GM12878 (cell line): ENCODE measurements at regions not wholly inside any gene's neighbourhood (a gene's known extent, or its start where the extent isn't known, plus 50 kb on each side); places are given as distances from the start of the nearest gene placed in this dataset.

Source experiments
- ATAC-seq: fragments of 200-7000 bp; cut with Tn5 transposase; 3 replicates; pipeline ENCODE4 v1.9.1; 2020; ENCODE audit warnings: mild to moderate bottlenecking, moderate library complexity
- BruUV-seq: library from RNA; stranded (reverse); fragments of 400-500 nt; replicated peaks from 2 replicates; lab custom pipeline; 2021; lab: Mats Ljungman, UMichigan
- CTCF ChIA-PET: fragments of 300-600 bp; sonication (Branson Sonifier 250); formaldehyde crosslinking; extraction: SDS; loops from one replicate; lab custom pipeline; 2021; ENCODE audit warnings: inconsistent platforms; lab: Yijun Ruan, JAX
- POLR2A ChIA-PET: fragments of 350-600 bp; formaldehyde crosslinking; extraction: SDS; loops from one replicate; lab custom pipeline; 2021; ENCODE audit warnings: inconsistent platforms; lab: Charles Lee
- RAD21 ChIA-PET: fragments of 300-600 bp; sonication (Branson Sonifier 250); formaldehyde crosslinking; loops from one replicate; lab custom pipeline; 2023; ENCODE audit warnings: antibody characterized with exemption; ENCODE audit not compliant: unreplicated experiment; lab: Charles Lee
- SMC1A ChIA-PET: fragments of 300-600 bp; sonication (Branson Sonifier 250); formaldehyde crosslinking; loops from one replicate; lab custom pipeline; 2023; ENCODE audit not compliant: unreplicated experiment, uncharacterized antibody; lab: Charles Lee
- DNase-seq: peaks from one replicate; pipeline ENCODE4 v3.0.0-alpha.2; 2011; ENCODE audit warnings: low read depth, low spot score
- FAIRE-seq: peaks from 3 replicates; lab custom pipeline; 2011; peaks lifted over from hg19 to GRCh38; lab: Jason Lieb, UNC
- H2AFZ ChIP-seq: 2 replicates; pipeline ENCODE4 v1.6.0; 2011; ENCODE audit warnings: low read depth, low read length, control low read depth; ENCODE audit not compliant: control insufficient read depth
- H3K27ac ChIP-seq: 2 replicates; pipeline ENCODE4 v1.5.1; 2011; ENCODE audit warnings: control low read depth; ENCODE audit not compliant: control insufficient read depth, insufficient read depth
- H3K27me3 ChIP-seq, 2 experiments: replicated peaks in 1 of 2; 2 replicates each; pipeline versions ENCODE4 v1.6.0 to v1.6.1; 2011; ENCODE audit warnings: low read length in 1 of 2; ENCODE audit not compliant: control insufficient read depth in 2 of 2, insufficient read depth in 2 of 2
- H3K36me3 ChIP-seq, 2 experiments: 2 replicates each; pipeline ENCODE4 v1.5.1; 2011; ENCODE audit warnings: low read length in 1 of 2; ENCODE audit not compliant: control insufficient read depth in 2 of 2, insufficient read depth in 2 of 2
- H3K4me1 ChIP-seq: 2 replicates; pipeline ENCODE4 v1.6.1; 2011; ENCODE audit warnings: mild to moderate bottlenecking, low read length, moderate library complexity, mixed read lengths; ENCODE audit not compliant: control insufficient read depth, insufficient read depth
- H3K4me2 ChIP-seq: 2 replicates; pipeline ENCODE4 v1.6.0; 2011; ENCODE audit warnings: control low read depth; ENCODE audit not compliant: control insufficient read depth, insufficient read depth
- H3K4me3 ChIP-seq: fragments of 200-600 bp; sonication (generic); 2 replicates; pipeline ENCODE4 v1.5.1; 2016
- H3K79me2 ChIP-seq: 2 replicates; pipeline ENCODE4 v1.6.0; 2011; ENCODE audit warnings: low read length; ENCODE audit not compliant: control insufficient read depth, insufficient read depth
- H3K9ac ChIP-seq: 2 replicates; pipeline ENCODE4 v1.8.0; 2011; ENCODE audit warnings: low read length, control low read depth, mixed read lengths; ENCODE audit not compliant: control insufficient read depth, insufficient read depth
- H3K9me3 ChIP-seq: replicated peaks from 3 replicates; pipeline ENCODE4 v1.5.1; 2011; ENCODE audit warnings: mild to moderate bottlenecking, low read length; ENCODE audit not compliant: control insufficient read depth, insufficient read depth
- H4K20me1 ChIP-seq: 2 replicates; pipeline ENCODE4 v1.6.0; 2011; ENCODE audit not compliant: control insufficient read depth, insufficient read depth
- ASH2L ChIP-seq: fragments of 300-600, 200-600 bp; sonication (generic); IDR thresholded peaks from 2 replicates; pipeline ENCODE4 v1.6.1; 2017; ENCODE audit warnings: low read depth, mild to moderate bottlenecking, borderline replicate concordance
- BRCA1 ChIP-seq: IDR thresholded peaks from 2 replicates; pipeline ENCODE4 v1.6.1; 2011; ENCODE audit warnings: low read depth, low read length, improper control_type of control experiment
- EED ChIP-seq: sonication (generic); IDR thresholded peaks from 2 replicates; pipeline ENCODE4 v1.6.1; 2016; ENCODE audit warnings: antibody characterized with exemption, low read depth
- HCFC1 ChIP-seq: fragments of 150-350 bp; IDR thresholded peaks from 2 replicates; pipeline ENCODE4 v1.6.1; 2014; ENCODE audit warnings: low read length
- HDAC6 ChIP-seq: fragments of 200-600 bp; sonication (generic); IDR thresholded peaks from one replicate; pipeline ENCODE4 v1.8.0; 2017; ENCODE audit warnings: antibody characterized with exemption; ENCODE audit not compliant: unreplicated experiment
- IKZF1 ChIP-seq: fragments of 450-650 bp; conservative IDR thresholded peaks from 2 replicates; pipeline ENCODE4 v1.6.1; 2017; ENCODE audit warnings: antibody characterized with exemption, mild to moderate bottlenecking
- MYB ChIP-seq: fragments of 150-350 bp; IDR thresholded peaks from 2 replicates; pipeline ENCODE4 v1.6.1; 2014; ENCODE audit warnings: mild to moderate bottlenecking, low read depth, low read length, borderline replicate concordance
- NFIC ChIP-seq: IDR thresholded peaks from 2 replicates; pipeline ENCODE4 v1.6.1; 2012; ENCODE audit warnings: low read depth, mild to moderate bottlenecking, inconsistent platforms, low read length, moderate library complexity
- NR2C2 ChIP-seq: IDR thresholded peaks from 2 replicates; pipeline ENCODE4 v1.6.1; 2011; ENCODE audit warnings: borderline replicate concordance, low read depth; ENCODE audit not compliant: control insufficient read depth, insufficient read length
- RBBP5 ChIP-seq: fragments of 200-600 bp; sonication (generic); conservative IDR thresholded peaks from 2 replicates; pipeline ENCODE4 v1.6.1; 2016
- SMAD1 ChIP-seq: fragments of 450-650 bp; IDR thresholded peaks from 2 replicates; pipeline ENCODE4 v1.6.1; 2018; ENCODE audit warnings: mild to moderate bottlenecking, low read depth; ENCODE audit not compliant: partially characterized antibody
- STAT3 ChIP-seq: IDR thresholded peaks from 2 replicates; pipeline ENCODE4 v1.6.1; 2011; ENCODE audit warnings: low read depth, low read length, improper control_type of control experiment
- SUPT20H ChIP-seq: IDR thresholded peaks from 2 replicates; pipeline ENCODE4 v1.6.1; 2011; ENCODE audit warnings: low read depth, mild to moderate bottlenecking, low read length, moderate library complexity, borderline replicate concordance; ENCODE audit not compliant: control insufficient read depth
- TCF12 ChIP-seq: IDR thresholded peaks from 2 replicates; pipeline ENCODE4 v1.6.1; 2011; ENCODE audit warnings: low read depth, mild to moderate bottlenecking, low read length
- WGBS: methylation state at CpG from one replicate; pipeline ENCODE4 v1.1.6; 2016; ENCODE audit warnings: low lambda C conversion rate; ENCODE audit not compliant: insufficient replicate concordance, insufficient coverage; ENCODE audit errors: missing lambda C conversion rate; 5-methylcytosine and 5-hydroxymethylcytosine counted together
- in situ Hi-C: fragments of 300-500 bp; cut with MboI; formaldehyde crosslinking; loops from 9 replicates; pipeline ENCODE4 v1.14.3; 2018; ENCODE audit warnings: mixed read lengths
- intact Hi-C: fragments of 100-400 bp; cut with micrococcal nuclease; formaldehyde crosslinking; loops from one replicate; pipeline ENCODE4 v1.14.2; 2022; ENCODE audit not compliant: unreplicated experiment
- TF ChIP-seq, protein P1 (sequence below): fragments of 450-650 bp; IDR thresholded peaks from 2 replicates; pipeline ENCODE4 v1.6.1; 2018; ENCODE audit warnings: mild to moderate bottlenecking, low read depth, moderate library complexity; ENCODE audit not compliant: partially characterized antibody
- TF ChIP-seq, protein P2 (sequence below): IDR thresholded peaks from 2 replicates; pipeline ENCODE4 v1.6.1; 2012; ENCODE audit warnings: low read depth, low read length, improper control_type of control experiment
- TF ChIP-seq, protein P3 (sequence below): fragments of 450-650 bp; formaldehyde crosslinking; IDR thresholded peaks from 2 replicates; pipeline ENCODE4 v1.4.0; 2020; ENCODE audit warnings: mild to moderate bottlenecking, moderate library complexity

DNA sequence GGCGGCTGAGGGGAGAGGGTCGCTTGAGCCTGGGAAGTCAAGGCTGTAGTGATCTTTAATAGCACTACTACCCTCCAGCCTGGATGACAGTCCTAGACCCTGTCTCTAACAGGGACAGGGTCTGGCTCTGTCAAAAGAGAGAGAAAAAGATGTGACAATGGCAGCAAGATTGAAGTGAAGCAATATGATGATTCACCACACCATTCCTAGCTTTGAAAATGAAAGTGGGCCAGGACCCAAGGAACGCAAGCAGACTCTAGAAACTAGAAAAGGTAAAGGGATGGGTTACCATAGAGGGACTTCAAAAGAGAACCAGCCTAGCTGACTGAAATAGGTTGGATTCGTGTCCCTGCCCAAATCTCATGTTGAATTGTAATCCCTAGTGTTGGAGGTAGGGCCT lies 426.9 kb downstream of the HTR1B start (continued):
- no peak for TF ChIP-seq MYB
- TF ChIP-seq, protein P1, sequence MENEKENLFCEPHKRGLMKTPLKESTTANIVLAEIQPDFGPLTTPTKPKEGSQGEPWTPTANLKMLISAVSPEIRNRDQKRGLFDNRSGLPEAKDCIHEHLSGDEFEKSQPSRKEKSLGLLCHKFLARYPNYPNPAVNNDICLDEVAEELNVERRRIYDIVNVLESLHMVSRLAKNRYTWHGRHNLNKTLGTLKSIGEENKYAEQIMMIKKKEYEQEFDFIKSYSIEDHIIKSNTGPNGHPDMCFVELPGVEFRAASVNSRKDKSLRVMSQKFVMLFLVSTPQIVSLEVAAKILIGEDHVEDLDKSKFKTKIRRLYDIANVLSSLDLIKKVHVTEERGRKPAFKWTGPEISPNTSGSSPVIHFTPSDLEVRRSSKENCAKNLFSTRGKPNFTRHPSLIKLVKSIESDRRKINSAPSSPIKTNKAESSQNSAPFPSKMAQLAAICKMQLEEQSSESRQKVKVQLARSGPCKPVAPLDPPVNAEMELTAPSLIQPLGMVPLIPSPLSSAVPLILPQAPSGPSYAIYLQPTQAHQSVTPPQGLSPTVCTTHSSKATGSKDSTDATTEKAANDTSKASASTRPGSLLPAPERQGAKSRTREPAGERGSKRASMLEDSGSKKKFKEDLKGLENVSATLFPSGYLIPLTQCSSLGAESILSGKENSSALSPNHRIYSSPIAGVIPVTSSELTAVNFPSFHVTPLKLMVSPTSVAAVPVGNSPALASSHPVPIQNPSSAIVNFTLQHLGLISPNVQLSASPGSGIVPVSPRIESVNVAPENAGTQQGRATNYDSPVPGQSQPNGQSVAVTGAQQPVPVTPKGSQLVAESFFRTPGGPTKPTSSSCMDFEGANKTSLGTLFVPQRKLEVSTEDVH = no peak
- TF ChIP-seq ASH2L = no peak
- TF ChIP-seq SUPT20H = no peak
- no peak for TF ChIP-seq HCFC1
- TF ChIP-seq, protein P2, sequence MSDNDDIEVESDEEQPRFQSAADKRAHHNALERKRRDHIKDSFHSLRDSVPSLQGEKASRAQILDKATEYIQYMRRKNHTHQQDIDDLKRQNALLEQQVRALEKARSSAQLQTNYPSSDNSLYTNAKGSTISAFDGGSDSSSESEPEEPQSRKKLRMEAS = no peak

DNA sequence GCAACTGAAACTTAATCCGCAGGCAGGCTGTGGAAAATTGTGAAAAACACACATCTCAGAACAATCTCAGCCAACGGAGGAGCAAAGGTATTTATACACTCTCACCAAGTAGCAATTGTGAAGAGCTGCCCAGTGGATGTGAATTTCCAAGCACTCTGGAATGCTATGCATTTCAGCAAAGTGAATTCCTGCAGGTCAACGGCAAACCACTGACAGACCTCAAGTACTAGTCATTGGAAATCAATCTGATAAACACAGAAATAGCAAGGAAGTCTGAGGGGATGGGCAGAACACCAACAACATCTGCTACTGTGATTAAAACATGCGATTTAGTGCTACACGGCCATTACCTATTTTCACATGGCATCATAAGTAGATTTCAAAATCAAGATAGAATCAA lies 429.1 kb downstream of the HTR1B start:
- CTCF ChIA-PET = no interaction called here
- intact Hi-C loops (no loop called here), in situ Hi-C loops (no loop called here)
- H3K4me2 ChIP-seq = no peak overlapping the region
- no peaks in the 10 kb centered on the region for H4K20me1 ChIP-seq
- POLR2A ChIA-PET = no interaction called here
- DNase-seq (no peak), ATAC-seq (no peak), FAIRE-seq (no peak)
- no peaks in the 10 kb centered on the region for H3K4me1 ChIP-seq
- WGBS = 10% methylated on average over 5 of the region's 5 CpGs
- no peak overlapping the region for H3K4me3 ChIP-seq
- RAD21 ChIA-PET = no interaction called here
- H3K9ac ChIP-seq = no peak overlapping the region
- no peaks in the 10 kb centered on the region for H3K36me3 ChIP-seq
- SMC1A ChIA-PET = interaction anchor here (0.7 kb wide), 2 partner anchors 338 to 423 kb away, joined by 3 read pairs; no protein-coding TSS in a partner anchor
- no peak overlapping the region for H2AFZ ChIP-seq
- no peaks in the 10 kb centered on the region for H3K9me3 ChIP-seq
- no peaks in the 10 kb centered on the region for H3K27me3 ChIP-seq
- no peaks in the 10 kb centered on the region for H3K79me2 ChIP-seq
- no TSS peak for BruUV-seq
- no peak overlapping the region for H3K27ac ChIP-seq
- TF ChIP-seq TCF12 (no peak), NR2C2 (no peak), STAT3 (no peak), BRCA1 (no peak), RBBP5 (no peak), EED (no peak), IKZF1 (no peak), NFIC (no peak), SMAD1 (no peak), HDAC6 (no peak)
- TF ChIP-seq, protein P3, sequence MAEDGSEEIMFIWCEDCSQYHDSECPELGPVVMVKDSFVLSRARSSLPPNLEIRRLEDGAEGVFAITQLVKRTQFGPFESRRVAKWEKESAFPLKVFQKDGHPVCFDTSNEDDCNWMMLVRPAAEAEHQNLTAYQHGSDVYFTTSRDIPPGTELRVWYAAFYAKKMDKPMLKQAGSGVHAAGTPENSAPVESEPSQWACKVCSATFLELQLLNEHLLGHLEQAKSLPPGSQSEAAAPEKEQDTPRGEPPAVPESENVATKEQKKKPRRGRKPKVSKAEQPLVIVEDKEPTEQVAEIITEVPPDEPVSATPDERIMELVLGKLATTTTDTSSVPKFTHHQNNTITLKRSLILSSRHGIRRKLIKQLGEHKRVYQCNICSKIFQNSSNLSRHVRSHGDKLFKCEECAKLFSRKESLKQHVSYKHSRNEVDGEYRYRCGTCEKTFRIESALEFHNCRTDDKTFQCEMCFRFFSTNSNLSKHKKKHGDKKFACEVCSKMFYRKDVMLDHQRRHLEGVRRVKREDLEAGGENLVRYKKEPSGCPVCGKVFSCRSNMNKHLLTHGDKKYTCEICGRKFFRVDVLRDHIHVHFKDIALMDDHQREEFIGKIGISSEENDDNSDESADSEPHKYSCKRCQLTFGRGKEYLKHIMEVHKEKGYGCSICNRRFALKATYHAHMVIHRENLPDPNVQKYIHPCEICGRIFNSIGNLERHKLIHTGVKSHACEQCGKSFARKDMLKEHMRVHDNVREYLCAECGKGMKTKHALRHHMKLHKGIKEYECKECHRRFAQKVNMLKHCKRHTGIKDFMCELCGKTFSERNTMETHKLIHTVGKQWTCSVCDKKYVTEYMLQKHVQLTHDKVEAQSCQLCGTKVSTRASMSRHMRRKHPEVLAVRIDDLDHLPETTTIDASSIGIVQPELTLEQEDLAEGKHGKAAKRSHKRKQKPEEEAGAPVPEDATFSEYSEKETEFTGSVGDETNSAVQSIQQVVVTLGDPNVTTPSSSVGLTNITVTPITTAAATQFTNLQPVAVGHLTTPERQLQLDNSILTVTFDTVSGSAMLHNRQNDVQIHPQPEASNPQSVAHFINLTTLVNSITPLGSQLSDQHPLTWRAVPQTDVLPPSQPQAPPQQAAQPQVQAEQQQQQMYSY (CRISPR knock-in tag) = no peak
